ENCODE measurements at regions not wholly inside any gene's neighbourhood (a gene's known extent, or its start where the extent isn't known, plus 50 kb on each side); places are given as distances from the start of the nearest gene placed in this dataset.

DNA sequence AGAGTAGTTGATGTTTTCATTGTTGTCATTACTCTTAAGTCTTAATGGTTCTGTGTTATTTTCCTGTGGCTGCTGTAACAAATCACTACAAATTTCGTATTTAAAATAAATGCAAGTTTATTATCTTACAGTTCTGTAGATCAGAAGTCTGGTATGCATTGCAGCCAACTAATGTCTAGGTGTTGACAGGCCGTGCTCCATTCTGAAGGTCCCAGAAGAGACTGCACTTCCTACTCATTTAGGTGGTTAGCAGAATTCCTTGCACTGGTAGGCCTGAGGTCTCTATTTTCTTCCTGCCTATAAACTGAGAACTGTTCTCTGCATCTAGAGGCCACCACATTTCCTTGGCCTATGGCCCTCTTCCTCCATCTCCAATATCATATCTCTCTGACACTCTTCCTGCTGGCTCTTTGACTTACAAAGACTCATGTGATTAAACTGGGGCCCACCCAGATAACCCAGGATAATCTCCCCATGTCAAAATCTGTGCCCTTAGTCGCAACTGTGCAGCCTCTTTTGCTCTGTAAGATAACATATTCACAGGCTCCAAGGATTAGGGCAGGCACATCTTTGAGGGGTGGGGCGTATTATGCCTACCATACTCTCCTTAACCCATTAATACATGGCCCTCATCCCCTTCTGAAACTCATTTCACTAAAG is 468.4 kb downstream of the FOXO1 start (continued):
- TF ChIP-seq, protein P1, sequence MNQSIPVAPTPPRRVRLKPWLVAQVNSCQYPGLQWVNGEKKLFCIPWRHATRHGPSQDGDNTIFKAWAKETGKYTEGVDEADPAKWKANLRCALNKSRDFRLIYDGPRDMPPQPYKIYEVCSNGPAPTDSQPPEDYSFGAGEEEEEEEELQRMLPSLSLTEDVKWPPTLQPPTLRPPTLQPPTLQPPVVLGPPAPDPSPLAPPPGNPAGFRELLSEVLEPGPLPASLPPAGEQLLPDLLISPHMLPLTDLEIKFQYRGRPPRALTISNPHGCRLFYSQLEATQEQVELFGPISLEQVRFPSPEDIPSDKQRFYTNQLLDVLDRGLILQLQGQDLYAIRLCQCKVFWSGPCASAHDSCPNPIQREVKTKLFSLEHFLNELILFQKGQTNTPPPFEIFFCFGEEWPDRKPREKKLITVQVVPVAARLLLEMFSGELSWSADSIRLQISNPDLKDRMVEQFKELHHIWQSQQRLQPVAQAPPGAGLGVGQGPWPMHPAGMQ (IDR thresholded peaks at IDR 0.05; ENCODE audit: borderline replicate concordance): no peak

DNA sequence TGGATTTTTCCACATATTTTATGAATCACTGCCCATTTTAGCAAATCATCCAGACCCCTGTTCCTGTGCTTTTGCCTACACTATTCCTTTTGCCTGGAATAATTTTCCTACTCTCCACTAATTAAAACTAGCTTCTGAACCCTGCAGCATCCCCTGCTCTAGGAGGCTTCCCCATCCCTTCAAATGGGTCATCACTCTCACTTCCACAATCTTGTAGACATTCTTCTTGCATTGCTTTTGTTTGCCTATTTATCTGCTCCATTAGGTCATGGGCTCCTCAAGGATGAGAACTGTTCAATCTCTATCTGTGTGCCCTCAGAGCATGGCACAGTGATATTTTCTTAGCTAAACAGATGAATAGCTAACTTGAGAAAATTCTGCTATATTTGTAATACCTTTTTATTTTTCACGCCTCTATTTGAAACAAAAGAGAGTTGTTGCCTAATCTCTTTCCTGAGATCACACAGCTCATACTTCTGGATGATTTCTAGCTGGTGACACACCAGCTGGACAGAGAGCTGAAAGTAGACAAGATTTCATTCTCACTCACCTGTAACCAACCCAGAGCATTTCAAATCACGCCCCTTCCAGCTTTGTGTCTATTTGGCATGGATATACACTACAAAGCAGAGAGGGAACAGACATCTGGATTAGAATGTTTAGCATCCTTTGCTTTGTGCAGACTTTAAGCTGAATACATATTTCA is 466.0 kb downstream of the FOXO1 start:
- 8% methylated on average over 2 of the region's 2 CpGs for WGBS (ENCODE audit: insufficient coverage, insufficient replicate concordance, low lambda C conversion rate, missing lambda C conversion rate)
- in situ Hi-C loops (cut with MboI) (no loop called here), intact Hi-C loops (cut with micrococcal nuclease; ENCODE audit: unreplicated experiment) (no loop called here)
- ChIA-PET POLR2A (no interaction called here), SMC1A (ENCODE audit: uncharacterized antibody, unreplicated experiment) (interaction anchor here (0.8 to 1.4 kb wide), 3 partner anchors 87 to 136 kb away, joined by 3 to 4 read pairs (median 3); no protein-coding TSS in a partner anchor), RAD21 (ENCODE audit: unreplicated experiment) (interaction anchor here (1.7 kb wide), 1 partner anchor 131 kb away, joined by 3 read pairs; no protein-coding TSS in a partner anchor), CTCF (interaction anchor here (1.1 kb wide), 1 partner anchor 11 kb away, joined by 3 read pairs; no protein-coding TSS in a partner anchor)
- Histone ChIP-seq H3K4me1 (ENCODE audit: control insufficient read depth, insufficient read depth, low read length) (no peaks in the 10 kb centered on the region), H3K27ac (ENCODE audit: control insufficient read depth, insufficient read depth) (no peak overlapping the region), H3K36me3 (ENCODE audit: control insufficient read depth in 2 of 2, insufficient read depth in 2 of 2, low read length in 1 of 2) (no peaks in the 10 kb centered on the region), H3K79me2 (ENCODE audit: control insufficient read depth, insufficient read depth, low read length) (no peaks in the 10 kb centered on the region), H2AFZ (ENCODE audit: control insufficient read depth, low read depth, low read length) (no peak overlapping the region), H3K4me3 (no peak overlapping the region), H3K4me2 (ENCODE audit: control insufficient read depth, insufficient read depth) (no peak overlapping the region), H3K9me3 (replicated peaks; ENCODE audit: control insufficient read depth, insufficient read depth, low read length) (peaks cover 5% of the 10 kb centered on the region), H3K9ac (ENCODE audit: control insufficient read depth, insufficient read depth, low read length) (no peak overlapping the region), H3K27me3 (replicated peaks in 1 of 2; ENCODE audit: control insufficient read depth in 2 of 2, insufficient read depth in 2 of 2, low read length in 1 of 2) (peaks cover 0 to 1% of the 10 kb centered on the region in 2 experiments; a peak in 1 of 4 replicates), H4K20me1 (ENCODE audit: control insufficient read depth, insufficient read depth) (no peaks in the 10 kb centered on the region)
- FAIRE-seq (no peak), ATAC-seq (no peak), DNase-seq (ENCODE audit: low read depth, low spot score) (no peak)
- TF ChIP-seq NFIC (IDR thresholded peaks at IDR 0.05; ENCODE audit: low read depth, low read length): no peak
- peak; percentile 30; the same call in 1 of the 2 replicates for TF ChIP-seq SPI1 (IDR thresholded peaks at IDR 0.05; ENCODE audit: borderline replicate concordance, insufficient read depth, low read depth, low read length)
- no peak for TF ChIP-seq TCF7 (IDR thresholded peaks at IDR 0.05; ENCODE audit: borderline replicate concordance)
- TF ChIP-seq NFYB (IDR thresholded peaks at IDR 0.05; ENCODE audit: insufficient read depth, low read depth, low read length): no peak
- TF ChIP-seq, protein P2, sequence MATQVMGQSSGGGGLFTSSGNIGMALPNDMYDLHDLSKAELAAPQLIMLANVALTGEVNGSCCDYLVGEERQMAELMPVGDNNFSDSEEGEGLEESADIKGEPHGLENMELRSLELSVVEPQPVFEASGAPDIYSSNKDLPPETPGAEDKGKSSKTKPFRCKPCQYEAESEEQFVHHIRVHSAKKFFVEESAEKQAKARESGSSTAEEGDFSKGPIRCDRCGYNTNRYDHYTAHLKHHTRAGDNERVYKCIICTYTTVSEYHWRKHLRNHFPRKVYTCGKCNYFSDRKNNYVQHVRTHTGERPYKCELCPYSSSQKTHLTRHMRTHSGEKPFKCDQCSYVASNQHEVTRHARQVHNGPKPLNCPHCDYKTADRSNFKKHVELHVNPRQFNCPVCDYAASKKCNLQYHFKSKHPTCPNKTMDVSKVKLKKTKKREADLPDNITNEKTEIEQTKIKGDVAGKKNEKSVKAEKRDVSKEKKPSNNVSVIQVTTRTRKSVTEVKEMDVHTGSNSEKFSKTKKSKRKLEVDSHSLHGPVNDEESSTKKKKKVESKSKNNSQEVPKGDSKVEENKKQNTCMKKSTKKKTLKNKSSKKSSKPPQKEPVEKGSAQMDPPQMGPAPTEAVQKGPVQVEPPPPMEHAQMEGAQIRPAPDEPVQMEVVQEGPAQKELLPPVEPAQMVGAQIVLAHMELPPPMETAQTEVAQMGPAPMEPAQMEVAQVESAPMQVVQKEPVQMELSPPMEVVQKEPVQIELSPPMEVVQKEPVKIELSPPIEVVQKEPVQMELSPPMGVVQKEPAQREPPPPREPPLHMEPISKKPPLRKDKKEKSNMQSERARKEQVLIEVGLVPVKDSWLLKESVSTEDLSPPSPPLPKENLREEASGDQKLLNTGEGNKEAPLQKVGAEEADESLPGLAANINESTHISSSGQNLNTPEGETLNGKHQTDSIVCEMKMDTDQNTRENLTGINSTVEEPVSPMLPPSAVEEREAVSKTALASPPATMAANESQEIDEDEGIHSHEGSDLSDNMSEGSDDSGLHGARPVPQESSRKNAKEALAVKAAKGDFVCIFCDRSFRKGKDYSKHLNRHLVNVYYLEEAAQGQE (IDR thresholded peaks at IDR 0.05; ENCODE audit: low read depth, low read length): no peak
- no peak for TF ChIP-seq ZNF384 (IDR thresholded peaks at IDR 0.05; ENCODE audit: borderline replicate concordance, low read depth, low read length)
- TF ChIP-seq, protein P3, sequence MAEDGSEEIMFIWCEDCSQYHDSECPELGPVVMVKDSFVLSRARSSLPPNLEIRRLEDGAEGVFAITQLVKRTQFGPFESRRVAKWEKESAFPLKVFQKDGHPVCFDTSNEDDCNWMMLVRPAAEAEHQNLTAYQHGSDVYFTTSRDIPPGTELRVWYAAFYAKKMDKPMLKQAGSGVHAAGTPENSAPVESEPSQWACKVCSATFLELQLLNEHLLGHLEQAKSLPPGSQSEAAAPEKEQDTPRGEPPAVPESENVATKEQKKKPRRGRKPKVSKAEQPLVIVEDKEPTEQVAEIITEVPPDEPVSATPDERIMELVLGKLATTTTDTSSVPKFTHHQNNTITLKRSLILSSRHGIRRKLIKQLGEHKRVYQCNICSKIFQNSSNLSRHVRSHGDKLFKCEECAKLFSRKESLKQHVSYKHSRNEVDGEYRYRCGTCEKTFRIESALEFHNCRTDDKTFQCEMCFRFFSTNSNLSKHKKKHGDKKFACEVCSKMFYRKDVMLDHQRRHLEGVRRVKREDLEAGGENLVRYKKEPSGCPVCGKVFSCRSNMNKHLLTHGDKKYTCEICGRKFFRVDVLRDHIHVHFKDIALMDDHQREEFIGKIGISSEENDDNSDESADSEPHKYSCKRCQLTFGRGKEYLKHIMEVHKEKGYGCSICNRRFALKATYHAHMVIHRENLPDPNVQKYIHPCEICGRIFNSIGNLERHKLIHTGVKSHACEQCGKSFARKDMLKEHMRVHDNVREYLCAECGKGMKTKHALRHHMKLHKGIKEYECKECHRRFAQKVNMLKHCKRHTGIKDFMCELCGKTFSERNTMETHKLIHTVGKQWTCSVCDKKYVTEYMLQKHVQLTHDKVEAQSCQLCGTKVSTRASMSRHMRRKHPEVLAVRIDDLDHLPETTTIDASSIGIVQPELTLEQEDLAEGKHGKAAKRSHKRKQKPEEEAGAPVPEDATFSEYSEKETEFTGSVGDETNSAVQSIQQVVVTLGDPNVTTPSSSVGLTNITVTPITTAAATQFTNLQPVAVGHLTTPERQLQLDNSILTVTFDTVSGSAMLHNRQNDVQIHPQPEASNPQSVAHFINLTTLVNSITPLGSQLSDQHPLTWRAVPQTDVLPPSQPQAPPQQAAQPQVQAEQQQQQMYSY (CRISPR knock-in tag; IDR thresholded peaks at IDR 0.05): no peak
- TF ChIP-seq, protein P4, sequence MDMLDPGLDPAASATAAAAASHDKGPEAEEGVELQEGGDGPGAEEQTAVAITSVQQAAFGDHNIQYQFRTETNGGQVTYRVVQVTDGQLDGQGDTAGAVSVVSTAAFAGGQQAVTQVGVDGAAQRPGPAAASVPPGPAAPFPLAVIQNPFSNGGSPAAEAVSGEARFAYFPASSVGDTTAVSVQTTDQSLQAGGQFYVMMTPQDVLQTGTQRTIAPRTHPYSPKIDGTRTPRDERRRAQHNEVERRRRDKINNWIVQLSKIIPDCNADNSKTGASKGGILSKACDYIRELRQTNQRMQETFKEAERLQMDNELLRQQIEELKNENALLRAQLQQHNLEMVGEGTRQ (IDR thresholded peaks at IDR 0.05; ENCODE audit: borderline replicate concordance, low read depth, low read length): no peak
- no TSS peak for BruUV-seq (replicated peaks)
